MCF 10A (cell line): ENCODE measurements at regions not wholly inside any gene's neighbourhood (a gene's known extent, or its start where the extent isn't known, plus 50 kb on each side); places are given as distances from the start of the nearest gene placed in this dataset.

Experiments used
- BruUV-seq: library from RNA; stranded (reverse); fragments of 400-500 nt; replicated peaks from 2 replicates; lab custom pipeline; 2021; lab: Mats Ljungman, UMichigan
- CTCF ChIA-PET: fragments of 300-600 bp; sonication (Branson Sonifier 250); formaldehyde crosslinking; extraction: SDS; loops from one replicate; lab custom pipeline; 2021; ENCODE audit warnings: antibody characterized with exemption, inconsistent platforms; lab: Yijun Ruan, JAX
- POLR2A ChIA-PET: fragments of 300-600, 350-650 bp; sonication (Branson Sonifier 250); formaldehyde crosslinking; extraction: SDS; loops from one replicate; lab custom pipeline; 2020; ENCODE audit warnings: antibody characterized with exemption, inconsistent platforms; lab: Yijun Ruan, JAX
- DNase-seq: peaks from one replicate; pipeline ENCODE4 v3.0.0-alpha.2; 2018; ENCODE audit not compliant: unreplicated experiment
- H3K27ac Mint-ChIP-seq: one replicate; pipeline ENCODE4 v1.8.0; 2022; ENCODE audit warnings: mild to moderate bottlenecking, low read depth, mixed read lengths; ENCODE audit not compliant: unreplicated experiment
- H3K27me3 Mint-ChIP-seq: one replicate; pipeline ENCODE4 v1.8.0; 2022; ENCODE audit warnings: mixed read lengths; ENCODE audit not compliant: insufficient read depth, unreplicated experiment
- H3K36me3 Mint-ChIP-seq: one replicate; pipeline ENCODE4 v1.8.0; 2022; ENCODE audit warnings: mild to moderate bottlenecking, moderate library complexity, mixed read lengths; ENCODE audit not compliant: insufficient read depth, unreplicated experiment
- H3K4me1 Mint-ChIP-seq: one replicate; pipeline ENCODE4 v1.8.0; 2022; ENCODE audit warnings: mixed read lengths; ENCODE audit not compliant: insufficient read depth, unreplicated experiment
- H3K4me3 Mint-ChIP-seq: one replicate; pipeline ENCODE4 v1.8.0; 2022; ENCODE audit warnings: mild to moderate bottlenecking, moderate library complexity, mixed read lengths; ENCODE audit not compliant: unreplicated experiment
- H3K9me3 Mint-ChIP-seq: one replicate; pipeline ENCODE4 v1.8.0; 2022; ENCODE audit warnings: mixed read lengths; ENCODE audit not compliant: unreplicated experiment
- CTCF ChIP-seq: fragments of 200-600 bp; IDR thresholded peaks from one replicate; pipeline ENCODE4 v1.8.0; 2022; ENCODE audit warnings: antibody characterized with exemption, mild to moderate bottlenecking; ENCODE audit not compliant: unreplicated experiment
- intact Hi-C: fragments of 100-400 bp; cut with micrococcal nuclease; formaldehyde crosslinking; loops from 2 replicates; pipeline ENCODE4 v1.14.1; 2022

- no peaks in the 10 kb centered on the region for H3K36me3 Mint-ChIP-seq
- intact Hi-C loops, result no loop called here
- POLR2A ChIA-PET, result no interaction called here
- no peak overlapping the region for H3K4me3 Mint-ChIP-seq
- BruUV-seq, result no TSS peak
- no peak overlapping the region for H3K27ac Mint-ChIP-seq
- no peaks in the 10 kb centered on the region for H3K4me1 Mint-ChIP-seq
- no peaks in the 10 kb centered on the region for H3K27me3 Mint-ChIP-seq
- no peak for DNase-seq
- no peak for TF ChIP-seq CTCF
- H3K9me3 Mint-ChIP-seq, result no peaks in the 10 kb centered on the region
- CTCF ChIA-PET, result no interaction called here
Observed at GRCh38 chr4:132863619-132864018, 285.5 kb upstream of the PCDH10 start.

- Mint-ChIP-seq H3K27me3 (no peaks in the 10 kb centered on the region), H3K27ac (no peak overlapping the region), H3K36me3 (no peaks in the 10 kb centered on the region), H3K4me1 (no peaks in the 10 kb centered on the region), H3K4me3 (no peak overlapping the region), H3K9me3 (no peaks in the 10 kb centered on the region)
- BruUV-seq, result no TSS peak
- intact Hi-C loops, result no loop called here
- ChIA-PET CTCF (no interaction called here), POLR2A (interaction anchor here (0.6 kb wide), 1 partner anchor 33 kb away, joined by 3 read pairs; no protein-coding TSS in a partner anchor)
- TF ChIP-seq CTCF, result no peak
- no peak for DNase-seq
Observed at GRCh38 chr4:132865458-132865857, 283.6 kb upstream of the PCDH10 start.

GRCh38 chr4:132865922-132866321 lies 283.2 kb upstream of the PCDH10 start:
- ChIA-PET CTCF (no interaction called here), POLR2A (interaction anchor here (0.6 kb wide), 1 partner anchor 34 kb away, joined by 3 read pairs; no protein-coding TSS in a partner anchor)
- no peak overlapping the region for H3K4me3 Mint-ChIP-seq
- H3K9me3 Mint-ChIP-seq, result no peaks in the 10 kb centered on the region
- H3K36me3 Mint-ChIP-seq, result no peaks in the 10 kb centered on the region
- DNase-seq, result no peak
- H3K27me3 Mint-ChIP-seq, result no peaks in the 10 kb centered on the region
- intact Hi-C loops, result no loop called here
- no TSS peak for BruUV-seq
- TF ChIP-seq CTCF, result no peak
- H3K27ac Mint-ChIP-seq, result no peak overlapping the region
- H3K4me1 Mint-ChIP-seq, result no peaks in the 10 kb centered on the region

GRCh38 chr4:132866616-132867015 lies 282.5 kb upstream of the PCDH10 start:
- no TSS peak for BruUV-seq
- no peaks in the 10 kb centered on the region for H3K9me3 Mint-ChIP-seq
- no peaks in the 10 kb centered on the region for H3K4me1 Mint-ChIP-seq
- no peak for DNase-seq
- H3K27ac Mint-ChIP-seq, result no peak overlapping the region
- ChIA-PET CTCF (no interaction called here), POLR2A (no interaction called here)
- H3K36me3 Mint-ChIP-seq, result peaks cover 5% of the 10 kb centered on the region
- TF ChIP-seq CTCF, result no peak
- no peaks in the 10 kb centered on the region for H3K27me3 Mint-ChIP-seq
- no peak overlapping the region for H3K4me3 Mint-ChIP-seq
- intact Hi-C loops, result no loop called here
